OCI-LY1 (cell line): ENCODE measurements at regions not wholly inside any gene's neighbourhood (a gene's known extent, or its start where the extent isn't known, plus 50 kb on each side); places are given as distances from the start of the nearest gene placed in this dataset.
A peak's percentile ranks its signal among the peaks of the same experiment; 100 is the strongest.

Experiments
- EZH2 ChIP-seq: fragments of 200-600 bp; sonication (generic), shearing (Covaris generic); IDR thresholded peaks from 2 replicates; pipeline ENCODE4 v1.8.0; 2017; ENCODE audit warnings: borderline replicate concordance, mixed run types, mild to moderate bottlenecking, antibody characterized with exemption, low read length, moderate library complexity, mixed read lengths
- TF ChIP-seq, protein P1 (sequence below): fragments of 200-600 bp; sonication (generic), shearing (Covaris generic); IDR thresholded peaks from 2 replicates; pipeline ENCODE4 v1.5.1; 2017; ENCODE audit warnings: mild to moderate bottlenecking, antibody characterized with exemption, low read length, moderate library complexity, mixed read lengths

- TF ChIP-seq, protein P1, sequence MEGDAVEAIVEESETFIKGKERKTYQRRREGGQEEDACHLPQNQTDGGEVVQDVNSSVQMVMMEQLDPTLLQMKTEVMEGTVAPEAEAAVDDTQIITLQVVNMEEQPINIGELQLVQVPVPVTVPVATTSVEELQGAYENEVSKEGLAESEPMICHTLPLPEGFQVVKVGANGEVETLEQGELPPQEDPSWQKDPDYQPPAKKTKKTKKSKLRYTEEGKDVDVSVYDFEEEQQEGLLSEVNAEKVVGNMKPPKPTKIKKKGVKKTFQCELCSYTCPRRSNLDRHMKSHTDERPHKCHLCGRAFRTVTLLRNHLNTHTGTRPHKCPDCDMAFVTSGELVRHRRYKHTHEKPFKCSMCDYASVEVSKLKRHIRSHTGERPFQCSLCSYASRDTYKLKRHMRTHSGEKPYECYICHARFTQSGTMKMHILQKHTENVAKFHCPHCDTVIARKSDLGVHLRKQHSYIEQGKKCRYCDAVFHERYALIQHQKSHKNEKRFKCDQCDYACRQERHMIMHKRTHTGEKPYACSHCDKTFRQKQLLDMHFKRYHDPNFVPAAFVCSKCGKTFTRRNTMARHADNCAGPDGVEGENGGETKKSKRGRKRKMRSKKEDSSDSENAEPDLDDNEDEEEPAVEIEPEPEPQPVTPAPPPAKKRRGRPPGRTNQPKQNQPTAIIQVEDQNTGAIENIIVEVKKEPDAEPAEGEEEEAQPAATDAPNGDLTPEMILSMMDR: peak; percentile 20; the same call in 1 of the 2 replicates
- no peak for TF ChIP-seq EZH2
Observed at GRCh38 chr3:178152031-178152806, 384.0 kb upstream of the KCNMB2 start.
